Astrocyte (in vitro differentiated cells and primary cell): ENCODE measurements at regions not wholly inside any gene's neighbourhood (a gene's known extent, or its start where the extent isn't known, plus 50 kb on each side); places are given as distances from the start of the nearest gene placed in this dataset.

Experiments
- EZH2 ChIP-seq: IDR thresholded peaks from 2 replicates; pipeline ENCODE4 v1.6.1; 2012; ENCODE audit warnings: mild to moderate bottlenecking, low read length, inconsistent platforms; ENCODE audit not compliant: insufficient read depth
- TF ChIP-seq, protein P1 (sequence below): IDR thresholded peaks from 2 replicates; pipeline ENCODE4 v1.5.1; 2011; ENCODE audit warnings: low read depth, mild to moderate bottlenecking, inconsistent platforms, low read length, moderate library complexity; ENCODE audit not compliant: insufficient read depth

GRCh38 chr9:13735181-13735580 lies 455.7 kb upstream of the MPDZ start:
- TF ChIP-seq, protein P1, sequence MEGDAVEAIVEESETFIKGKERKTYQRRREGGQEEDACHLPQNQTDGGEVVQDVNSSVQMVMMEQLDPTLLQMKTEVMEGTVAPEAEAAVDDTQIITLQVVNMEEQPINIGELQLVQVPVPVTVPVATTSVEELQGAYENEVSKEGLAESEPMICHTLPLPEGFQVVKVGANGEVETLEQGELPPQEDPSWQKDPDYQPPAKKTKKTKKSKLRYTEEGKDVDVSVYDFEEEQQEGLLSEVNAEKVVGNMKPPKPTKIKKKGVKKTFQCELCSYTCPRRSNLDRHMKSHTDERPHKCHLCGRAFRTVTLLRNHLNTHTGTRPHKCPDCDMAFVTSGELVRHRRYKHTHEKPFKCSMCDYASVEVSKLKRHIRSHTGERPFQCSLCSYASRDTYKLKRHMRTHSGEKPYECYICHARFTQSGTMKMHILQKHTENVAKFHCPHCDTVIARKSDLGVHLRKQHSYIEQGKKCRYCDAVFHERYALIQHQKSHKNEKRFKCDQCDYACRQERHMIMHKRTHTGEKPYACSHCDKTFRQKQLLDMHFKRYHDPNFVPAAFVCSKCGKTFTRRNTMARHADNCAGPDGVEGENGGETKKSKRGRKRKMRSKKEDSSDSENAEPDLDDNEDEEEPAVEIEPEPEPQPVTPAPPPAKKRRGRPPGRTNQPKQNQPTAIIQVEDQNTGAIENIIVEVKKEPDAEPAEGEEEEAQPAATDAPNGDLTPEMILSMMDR = no peak
- no peak for TF ChIP-seq EZH2
